GM21619 (cell line): ENCODE measurements at regions not wholly inside any gene's neighbourhood (a gene's known extent, or its start where the extent isn't known, plus 50 kb on each side); places are given as distances from the start of the nearest gene placed in this dataset.

ENCODE experiments used
- ATAC-seq: cut with Tn5 transposase; IDR thresholded peaks from one replicate; pipeline ENCODE4 v1.9.1; 2021; ENCODE audit not compliant: unreplicated experiment

- ATAC-seq: no peak
Observed at GRCh38 chr15:39486621-39487457, 94.0 kb upstream of the THBS1 start.

- ATAC-seq: no peak
Observed at GRCh38 chr15:39487458-39487735, 93.5 kb upstream of the THBS1 start.

GRCh38 chr15:39488516-39488915, 92.4 kb upstream of the THBS1 start:
- ATAC-seq: no peak

GRCh38 chr15:39488961-39489360, 91.9 kb upstream of the THBS1 start:
- no peak for ATAC-seq

- ATAC-seq: no peak
Observed at GRCh38 chr15:39491115-39491885, 89.6 kb upstream of the THBS1 start.

- no peak for ATAC-seq
Observed at GRCh38 chr15:39491886-39492490, 88.9 kb upstream of the THBS1 start.

- ATAC-seq: no peak
Observed at GRCh38 chr15:39493424-39494067, 87.3 kb upstream of the THBS1 start.

- no peak for ATAC-seq
Observed at GRCh38 chr15:39494462-39494861, 86.4 kb upstream of the THBS1 start.

GRCh38 chr15:39495871-39496840, 84.7 kb upstream of the THBS1 start:
- ATAC-seq: no peak

- ATAC-seq: no peak
Observed at GRCh38 chr15:39497016-39497758, 83.7 kb upstream of the THBS1 start.

GRCh38 chr15:39497759-39498565, 82.9 kb upstream of the THBS1 start:
- no peak for ATAC-seq

- ATAC-seq: no peak
Observed at GRCh38 chr15:39498629-39499028, 82.2 kb upstream of the THBS1 start.

- ATAC-seq: no peak
Observed at GRCh38 chr15:39499042-39499441, 81.8 kb upstream of the THBS1 start.

- no peak for ATAC-seq
Observed at GRCh38 chr15:39499681-39500080, 81.2 kb upstream of the THBS1 start.

GRCh38 chr15:39501366-39502081, 79.4 kb upstream of the THBS1 start:
- no peak for ATAC-seq

GRCh38 chr15:39502082-39502447, 78.8 kb upstream of the THBS1 start:
- no peak for ATAC-seq

GRCh38 chr15:39502611-39503195, 78.2 kb upstream of the THBS1 start:
- ATAC-seq: no peak

GRCh38 chr15:39503526-39503925, 77.4 kb upstream of the THBS1 start:
- no peak for ATAC-seq
